CD14-positive monocyte (primary cell): ENCODE measurements at regions not wholly inside any gene's neighbourhood (a gene's known extent, or its start where the extent isn't known, plus 50 kb on each side); places are given as distances from the start of the nearest gene placed in this dataset.

Experiments
- DNase-seq, 3 donors: peaks; one replicate each; pipeline ENCODE4 v3.0.0-alpha.2; 2011 to 2022
- H2AFZ ChIP-seq: 2 replicates; pipeline ENCODE4 v1.6.0; 2012; ENCODE audit warnings: mild to moderate bottlenecking, low read depth, low read length, inconsistent platforms; ENCODE audit not compliant: insufficient read depth, poor library complexity, severe bottlenecking
- H3K27ac ChIP-seq, 2 donors: 1 replicate in 1 of 2; 2 replicates in 1 of 2; pipeline ENCODE4 v1.5.1; 2012 to 2013; ENCODE audit warnings: low read length in 2 of 2, control low read depth in 1 of 2, inconsistent platforms in 1 of 2, low read depth in 1 of 2, mild to moderate bottlenecking in 1 of 2
- H3K27me3 ChIP-seq, 2 donors: one replicate each; pipeline versions ENCODE4 v1.6.0 to v1.6.1; 2011 to 2013; ENCODE audit warnings: low read length in 2 of 2; ENCODE audit not compliant: control insufficient read depth in 2 of 2, insufficient read depth in 2 of 2
- H3K36me3 ChIP-seq, 2 donors: replicated peaks in 1 of 2; 1 replicate in 1 of 2; 2 replicates in 1 of 2; pipeline versions ENCODE4 v1.5.1 to v1.6.1; 2012 to 2013; ENCODE audit warnings: low read length in 2 of 2, control low read depth in 1 of 2, inconsistent platforms in 1 of 2, mild to moderate bottlenecking in 1 of 2; ENCODE audit not compliant: insufficient read depth in 2 of 2, control insufficient read depth in 1 of 2
- H3K4me1 ChIP-seq, 2 donors: 1 replicate in 1 of 2; 2 replicates in 1 of 2; pipeline versions ENCODE4 v1.5.1 to v1.6.1; 2012 to 2013; ENCODE audit warnings: low read length in 2 of 2, control low read depth in 1 of 2, inconsistent platforms in 1 of 2, mild to moderate bottlenecking in 1 of 2, moderate library complexity in 1 of 2; ENCODE audit not compliant: insufficient read depth in 2 of 2, control insufficient read depth in 1 of 2
- H3K4me2 ChIP-seq: replicated peaks from 2 replicates; pipeline ENCODE3; 2012; ENCODE audit warnings: low read length, moderate library complexity, mild to moderate bottlenecking; ENCODE audit not compliant: poor library complexity, severe bottlenecking; ENCODE audit errors: extremely low read depth
- H3K4me3 ChIP-seq, 3 experiments: fragments of 200-600 bp in 1 of 3; sonication (generic) in 1 of 3; replicated peaks in 1 of 3; 1 replicate in 2 of 3; 2 replicates in 1 of 3; pipeline ENCODE4 v1.5.1; 2011 to 2013; ENCODE audit warnings: low read length in 3 of 3, mild to moderate bottlenecking in 3 of 3, control low read depth in 2 of 3, low read depth in 2 of 3, inconsistent platforms in 1 of 3, moderate library complexity in 1 of 3
- H3K79me2 ChIP-seq: 2 replicates; pipeline ENCODE4 v1.6.0; 2012; ENCODE audit warnings: mild to moderate bottlenecking, control low read depth, inconsistent platforms, low read length, moderate library complexity; ENCODE audit not compliant: insufficient read depth
- H3K9ac ChIP-seq: 2 replicates; pipeline ENCODE4 v1.6.0; 2017; ENCODE audit warnings: low read length, mild to moderate bottlenecking; ENCODE audit not compliant: insufficient read depth, poor library complexity, severe bottlenecking
- H3K9me3 ChIP-seq, 2 donors: replicated peaks in 1 of 2; 1 replicate in 1 of 2; 2 replicates in 1 of 2; pipeline versions ENCODE4 v1.5.1 to v1.6.1; 2012 to 2013; ENCODE audit warnings: low read length in 2 of 2, control low read depth in 1 of 2; ENCODE audit not compliant: control insufficient read depth in 1 of 2, insufficient read depth in 1 of 2
- H4K20me1 ChIP-seq: 2 replicates; pipeline ENCODE4 v1.6.0; 2012; ENCODE audit warnings: mild to moderate bottlenecking, low read length, control low read depth, moderate library complexity; ENCODE audit not compliant: insufficient read depth
- H3K27ac Mint-ChIP-seq, 7 donors: one replicate each; pipeline ENCODE4 v1.8.0; 2020; ENCODE audit warnings: mild to moderate bottlenecking in 7 of 7, mixed read lengths in 7 of 7, moderate library complexity in 6 of 7, inconsistent platforms in 2 of 7
- H3K27me3 Mint-ChIP-seq, 3 donors: one replicate each; pipeline ENCODE4 v1.8.0; 2021 to 2022; ENCODE audit warnings: low read depth in 3 of 3, mild to moderate bottlenecking in 3 of 3, mixed read lengths in 3 of 3, moderate library complexity in 3 of 3, inconsistent platforms in 1 of 3
- H3K36me3 Mint-ChIP-seq, 2 donors: one replicate each; pipeline ENCODE4 v1.8.0; 2020; ENCODE audit warnings: mixed read lengths in 2 of 2, inconsistent platforms in 1 of 2, mild to moderate bottlenecking in 1 of 2
- H3K4me1 Mint-ChIP-seq: one replicate; pipeline ENCODE4 v1.8.0; 2020; ENCODE audit warnings: mild to moderate bottlenecking, mixed read lengths
- H3K4me3 Mint-ChIP-seq, 2 donors: one replicate each; pipeline ENCODE4 v1.8.0; 2020; ENCODE audit warnings: mild to moderate bottlenecking in 2 of 2, mixed read lengths in 2 of 2, moderate library complexity in 1 of 2
- H3K9me3 Mint-ChIP-seq, 7 donors: one replicate each; pipeline ENCODE4 v1.8.0; 2020 to 2022; ENCODE audit warnings: mixed read lengths in 7 of 7, mild to moderate bottlenecking in 6 of 7, moderate library complexity in 6 of 7, inconsistent platforms in 2 of 7
- WGBS: methylation state at CpG from one replicate; pipeline ENCODE4 v1.1.5; 2013; ENCODE audit warnings: missing lambda C conversion rate; ENCODE audit not compliant: insufficient coverage; 5-methylcytosine and 5-hydroxymethylcytosine counted together
- intact Hi-C, 2 donors: fragments of 100-400 bp; cut with micrococcal nuclease; formaldehyde crosslinking; loops; one replicate each; pipeline versions ENCODE4 v1.15.0 to v1.15.1; 2023
- TF ChIP-seq, protein P1 (sequence below): fragments of 200-600 bp; IDR thresholded peaks from one replicate; pipeline ENCODE4 v1.8.0; 2022; ENCODE audit warnings: antibody characterized with exemption, mild to moderate bottlenecking

GRCh38 chr4:124540014-124540413 is 172.5 kb downstream of the ANKRD50 start:
- TF ChIP-seq, protein P1, sequence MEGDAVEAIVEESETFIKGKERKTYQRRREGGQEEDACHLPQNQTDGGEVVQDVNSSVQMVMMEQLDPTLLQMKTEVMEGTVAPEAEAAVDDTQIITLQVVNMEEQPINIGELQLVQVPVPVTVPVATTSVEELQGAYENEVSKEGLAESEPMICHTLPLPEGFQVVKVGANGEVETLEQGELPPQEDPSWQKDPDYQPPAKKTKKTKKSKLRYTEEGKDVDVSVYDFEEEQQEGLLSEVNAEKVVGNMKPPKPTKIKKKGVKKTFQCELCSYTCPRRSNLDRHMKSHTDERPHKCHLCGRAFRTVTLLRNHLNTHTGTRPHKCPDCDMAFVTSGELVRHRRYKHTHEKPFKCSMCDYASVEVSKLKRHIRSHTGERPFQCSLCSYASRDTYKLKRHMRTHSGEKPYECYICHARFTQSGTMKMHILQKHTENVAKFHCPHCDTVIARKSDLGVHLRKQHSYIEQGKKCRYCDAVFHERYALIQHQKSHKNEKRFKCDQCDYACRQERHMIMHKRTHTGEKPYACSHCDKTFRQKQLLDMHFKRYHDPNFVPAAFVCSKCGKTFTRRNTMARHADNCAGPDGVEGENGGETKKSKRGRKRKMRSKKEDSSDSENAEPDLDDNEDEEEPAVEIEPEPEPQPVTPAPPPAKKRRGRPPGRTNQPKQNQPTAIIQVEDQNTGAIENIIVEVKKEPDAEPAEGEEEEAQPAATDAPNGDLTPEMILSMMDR: no peak
- Mint-ChIP-seq H3K27ac (no peak overlapping the region), H3K27me3 (no peaks in the 10 kb centered on the region), H3K36me3 (no peaks in the 10 kb centered on the region), H3K4me1 (no peaks in the 10 kb centered on the region), H3K4me3 (no peak overlapping the region), H3K9me3 (peaks cover 0 to 4% (median 0%) of the 10 kb centered on the region in 7 donors)
- H4K20me1 ChIP-seq: no peaks in the 10 kb centered on the region
- H3K4me1 ChIP-seq: no peaks in the 10 kb centered on the region
- H3K9ac ChIP-seq: no peak overlapping the region
- no peaks in the 10 kb centered on the region for H3K79me2 ChIP-seq
- H3K27me3 ChIP-seq: no peaks in the 10 kb centered on the region
- no CpG with 5 or more reads among the region's 3 CpGs for whole genome bisulfite sequencing
- no peak overlapping the region for H2AFZ ChIP-seq
- intact Hi-C loops: no loop called here
- no peaks in the 10 kb centered on the region for H3K9me3 ChIP-seq
- no peak overlapping the region for H3K4me3 ChIP-seq
- no peaks in the 10 kb centered on the region for H3K36me3 ChIP-seq
- DNase-seq: no peak
- H3K4me2 ChIP-seq: no peak overlapping the region
- H3K27ac ChIP-seq: no peak overlapping the region

DNA sequence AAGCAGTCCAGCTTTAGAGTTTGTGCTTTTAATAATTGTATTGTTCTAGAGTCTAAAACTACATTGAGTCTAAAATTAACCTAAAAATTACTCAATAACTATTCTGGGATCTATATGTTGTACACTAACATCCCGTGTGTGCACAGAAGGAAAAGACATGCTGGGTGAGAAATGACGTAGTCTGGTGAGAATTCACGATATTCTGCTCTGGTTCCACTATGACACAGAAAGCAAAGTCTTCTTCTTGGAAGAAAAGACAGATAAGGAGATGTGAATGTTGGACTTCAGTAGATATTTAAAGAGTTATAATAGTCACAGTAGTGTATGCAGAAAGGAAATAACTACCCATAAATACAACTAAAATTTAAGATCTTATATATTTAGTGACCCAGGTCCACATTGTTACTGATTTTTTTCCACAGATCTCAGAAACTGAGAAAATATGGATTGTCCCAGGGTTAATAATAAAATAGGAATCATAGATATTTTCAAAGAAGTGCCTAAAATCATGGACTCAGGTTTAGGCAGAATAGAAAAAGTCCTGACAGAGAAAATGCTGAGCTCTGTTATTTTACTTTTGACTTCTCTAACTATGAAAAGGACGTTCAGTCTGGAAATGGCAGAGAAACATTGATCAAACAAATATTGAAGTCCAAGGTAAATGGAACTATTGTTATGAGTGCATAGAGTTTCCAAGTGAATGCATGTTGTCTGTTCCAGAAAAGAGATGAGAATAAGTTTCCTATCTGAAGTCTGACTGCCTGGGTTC is 170.7 kb downstream of the ANKRD50 start:
- Histone ChIP-seq H3K4me2 (no peak overlapping the region), H4K20me1 (no peaks in the 10 kb centered on the region), H3K4me3 (no peak overlapping the region), H3K27me3 (no peaks in the 10 kb centered on the region), H3K79me2 (no peaks in the 10 kb centered on the region), H2AFZ (no peak overlapping the region), H3K9me3 (no peaks in the 10 kb centered on the region), H3K27ac (no peak overlapping the region), H3K36me3 (no peaks in the 10 kb centered on the region), H3K9ac (no peak overlapping the region), H3K4me1 (no peaks in the 10 kb centered on the region)
- intact Hi-C loops: no loop called here
- no peak for DNase-seq
- no peak overlapping the region for H3K4me3 Mint-ChIP-seq
- WGBS: no CpG with 5 or more reads among the region's 4 CpGs
- no peaks in the 10 kb centered on the region for H3K27me3 Mint-ChIP-seq
- no peak overlapping the region for H3K27ac Mint-ChIP-seq
- H3K9me3 Mint-ChIP-seq: peaks cover 0 to 4% (median 0%) of the 10 kb centered on the region in 7 donors
- no peaks in the 10 kb centered on the region for H3K36me3 Mint-ChIP-seq
- TF ChIP-seq, protein P1: no peak
- no peaks in the 10 kb centered on the region for H3K4me1 Mint-ChIP-seq
